Small intestine (tissue), 7 donors: ENCODE measurements at regions not wholly inside any gene's neighbourhood (a gene's known extent, or its start where the extent isn't known, plus 50 kb on each side); places are given as distances from the start of the nearest gene placed in this dataset.

Experiments
- DNase-seq, 2 donors: peaks; one replicate each; pipeline versions ENCODE4 v3.0.0 to v3.0.0-alpha.2; 2013
- FAIRE-seq: peaks from 2 replicates; lab custom pipeline; 2012; peaks lifted over from hg19 to GRCh38; lab: Jason Lieb, UNC
- H3K27ac ChIP-seq, 3 donors: one replicate each; pipeline ENCODE4 v1.5.1; 2013; ENCODE audit warnings: low read length in 2 of 3, mild to moderate bottlenecking in 2 of 3, control low read depth in 1 of 3, inconsistent platforms in 1 of 3, low read depth in 1 of 3, moderate library complexity in 1 of 3
- H3K27me3 ChIP-seq, 3 donors: one replicate each; pipeline ENCODE4 v1.6.1; 2013; ENCODE audit warnings: low read length in 3 of 3, inconsistent platforms in 1 of 3; ENCODE audit not compliant: control insufficient read depth in 3 of 3, insufficient read depth in 3 of 3
- H3K36me3 ChIP-seq, 3 donors: one replicate each; pipeline ENCODE4 v1.6.1; 2013; ENCODE audit warnings: low read length in 3 of 3, inconsistent platforms in 1 of 3, low read depth in 1 of 3, mild to moderate bottlenecking in 1 of 3, moderate library complexity in 1 of 3; ENCODE audit not compliant: control insufficient read depth in 3 of 3, insufficient read depth in 2 of 3
- H3K4me1 ChIP-seq, 3 donors: one replicate each; pipeline ENCODE4 v1.6.1; 2013; ENCODE audit warnings: low read length in 2 of 3, inconsistent platforms in 1 of 3, low read depth in 1 of 3, mild to moderate bottlenecking in 1 of 3, moderate library complexity in 1 of 3; ENCODE audit not compliant: control insufficient read depth in 3 of 3, insufficient read depth in 2 of 3
- H3K4me3 ChIP-seq, 3 donors: one replicate each; pipeline ENCODE4 v1.5.1; 2013; ENCODE audit warnings: low read length in 3 of 3, control low read depth in 1 of 3, inconsistent platforms in 1 of 3, low read depth in 1 of 3, mild to moderate bottlenecking in 1 of 3, moderate library complexity in 1 of 3
- H3K9me3 ChIP-seq, 2 donors: one replicate each; pipeline ENCODE4 v1.6.1; 2013; ENCODE audit warnings: low read depth in 1 of 2, low read length in 1 of 2; ENCODE audit not compliant: control insufficient read depth in 2 of 2, insufficient read depth in 1 of 2
- WGBS, 3 donors: extraction: QIAGEN DNeasy Blood & Tissue Kit; methylation state at CpG; one replicate each; pipeline ENCODE4 v1.1.7; 2013; 5-methylcytosine and 5-hydroxymethylcytosine counted together
- donor health status: healthy with polysubstance abuse.
- donor health status: control.
- donor health status: control.
- donor health status: Bipolar disorder and iron deficiency.
- donor health status: healthy.

- Histone ChIP-seq H3K4me1 (no peaks in the 10 kb centered on the region), H3K9me3 (no peaks in the 10 kb centered on the region), H3K27ac (no peak overlapping the region), H3K4me3 (no peak overlapping the region), H3K36me3 (no peaks in the 10 kb centered on the region), H3K27me3 (no peaks in the 10 kb centered on the region)
- 66 to 71% (median 70%) methylated on average over 8 of the region's 8 CpGs for WGBS, 3 donors
- FAIRE-seq (no peak), DNase-seq (no peak)
Measured at GRCh38 chr20:60632391-60633262, 619.4 kb upstream of the CDH4 start.

DNA sequence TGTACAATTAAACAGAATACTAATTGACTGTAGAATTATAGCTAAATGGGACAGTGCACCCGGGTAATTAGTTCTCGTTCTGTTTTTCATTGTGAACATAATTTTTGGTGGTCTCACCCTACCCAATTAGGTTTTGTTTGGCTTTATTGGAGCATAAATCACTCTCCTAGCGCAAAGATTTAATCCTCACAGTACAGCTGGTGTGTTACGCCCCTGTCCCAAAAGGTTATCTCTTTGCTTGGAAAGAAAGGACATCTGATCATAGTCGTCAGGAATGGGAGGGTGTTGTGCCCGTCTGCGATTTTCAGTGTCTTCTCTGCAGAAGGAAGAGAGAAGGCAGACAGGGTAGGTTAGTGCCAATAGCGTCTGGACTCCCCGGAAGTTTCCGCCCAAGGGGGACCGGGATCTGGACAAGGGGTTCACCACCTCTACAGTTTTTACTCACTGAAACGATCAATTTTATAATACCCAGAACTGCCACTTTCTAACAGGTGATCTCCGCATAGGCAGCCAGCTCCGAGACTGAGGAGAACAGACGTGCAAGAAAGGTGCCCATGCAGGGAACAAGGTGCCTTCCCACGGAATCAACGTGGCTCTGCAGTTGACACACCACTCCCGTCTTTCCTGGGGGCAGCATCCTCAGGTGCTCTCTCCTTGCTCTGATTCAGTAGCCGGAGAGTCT, 617.4 kb upstream of the CDH4 start:
- Histone ChIP-seq H3K9me3 (no peaks in the 10 kb centered on the region), H3K4me1 (no peaks in the 10 kb centered on the region), H3K27me3 (no peaks in the 10 kb centered on the region), H3K27ac (no peak overlapping the region), H3K4me3 (no peak overlapping the region), H3K36me3 (no peaks in the 10 kb centered on the region)
- FAIRE-seq (no peak), DNase-seq (no peak)
- 81 to 85% (median 84%) methylated on average over 19 of the region's 19 CpGs for WGBS, 3 donors

GRCh38 chr20:60636417-60636816, 615.6 kb upstream of the CDH4 start:
- Histone ChIP-seq H3K4me1 (no peaks in the 10 kb centered on the region), H3K27ac (no peak overlapping the region)
- no peak for FAIRE-seq

DNA sequence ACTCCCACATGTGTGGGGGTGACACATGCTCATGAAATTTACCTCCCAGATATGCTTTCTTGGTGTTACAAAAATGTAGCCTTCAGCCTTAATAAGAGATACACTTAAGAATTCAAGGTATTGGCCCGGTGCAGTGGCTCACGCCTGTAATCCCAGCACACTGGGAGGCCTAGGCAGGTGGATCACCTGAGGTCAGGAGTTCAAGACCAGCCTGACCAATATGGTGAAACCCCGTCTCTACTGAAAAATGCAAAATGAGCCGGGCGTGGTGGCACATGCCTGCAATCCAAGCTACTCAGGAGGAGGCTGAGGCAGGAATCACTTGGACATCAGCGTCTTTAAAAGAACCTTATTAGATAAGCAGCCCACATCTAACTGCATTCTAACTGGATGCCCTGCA, 614.3 kb upstream of the CDH4 start:
- H3K4me1 ChIP-seq: no peaks in the 10 kb centered on the region
- H3K9me3 ChIP-seq: no peaks in the 10 kb centered on the region
- H3K4me3 ChIP-seq: no peak overlapping the region
- WGBS, 3 donors: 87% methylated on average over 6 of the region's 6 CpGs
- DNase-seq (no peak), FAIRE-seq (no peak)
- H3K27me3 ChIP-seq: no peaks in the 10 kb centered on the region
- H3K27ac ChIP-seq: no peak overlapping the region
- H3K36me3 ChIP-seq: no peaks in the 10 kb centered on the region

More at GRCh38 chr20:60636417-60636816, 615.6 kb upstream of the CDH4 start:
- Histone ChIP-seq H3K9me3 (no peaks in the 10 kb centered on the region), H3K36me3 (no peaks in the 10 kb centered on the region), H3K27me3 (no peaks in the 10 kb centered on the region), H3K4me3 (no peak overlapping the region)
- no peak for DNase-seq
- WGBS, 3 donors: 86 to 90% (median 86%) methylated on average over 5 of the region's 5 CpGs

DNA sequence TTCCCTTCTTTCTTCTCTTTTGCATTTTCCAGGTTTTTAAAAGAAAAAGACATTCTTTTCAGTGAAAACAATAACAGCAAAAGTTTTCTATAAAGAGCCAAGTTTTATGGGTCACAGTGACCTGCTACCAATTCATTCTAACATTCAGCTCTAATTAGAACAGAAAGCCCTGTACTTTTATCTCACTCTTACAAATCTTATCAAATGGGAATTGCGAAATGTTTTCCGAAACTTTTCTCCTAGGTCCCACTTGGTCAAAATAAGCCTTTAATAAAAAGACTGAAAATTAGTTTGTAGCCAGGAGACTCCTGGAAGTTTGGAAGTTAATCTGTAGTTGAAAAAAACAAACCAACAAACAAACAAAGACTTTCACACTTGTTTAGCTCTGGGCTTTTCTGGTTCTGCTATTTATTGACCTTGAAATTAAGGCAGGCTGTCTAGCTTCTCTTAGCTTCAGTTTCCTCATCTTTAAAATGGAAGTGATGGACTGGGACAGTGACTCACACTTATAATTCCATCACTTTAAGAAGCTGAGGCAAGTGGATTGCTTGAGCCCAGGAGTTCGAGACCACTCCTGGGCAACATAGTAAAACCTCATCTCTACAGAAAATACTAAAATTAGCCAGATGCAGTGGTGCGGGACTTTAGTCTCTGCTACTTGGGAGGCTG, 613.5 kb upstream of the CDH4 start:
- DNase-seq (no peak), FAIRE-seq (no peak)
- 76 to 87% (median 77%) methylated on average over 4 of the region's 4 CpGs for WGBS, 3 donors
- H3K27me3 ChIP-seq: no peaks in the 10 kb centered on the region
- no peak overlapping the region for H3K27ac ChIP-seq
- no peaks in the 10 kb centered on the region for H3K4me1 ChIP-seq
- H3K9me3 ChIP-seq: no peaks in the 10 kb centered on the region
- no peaks in the 10 kb centered on the region for H3K36me3 ChIP-seq
- H3K4me3 ChIP-seq: no peak overlapping the region

DNA sequence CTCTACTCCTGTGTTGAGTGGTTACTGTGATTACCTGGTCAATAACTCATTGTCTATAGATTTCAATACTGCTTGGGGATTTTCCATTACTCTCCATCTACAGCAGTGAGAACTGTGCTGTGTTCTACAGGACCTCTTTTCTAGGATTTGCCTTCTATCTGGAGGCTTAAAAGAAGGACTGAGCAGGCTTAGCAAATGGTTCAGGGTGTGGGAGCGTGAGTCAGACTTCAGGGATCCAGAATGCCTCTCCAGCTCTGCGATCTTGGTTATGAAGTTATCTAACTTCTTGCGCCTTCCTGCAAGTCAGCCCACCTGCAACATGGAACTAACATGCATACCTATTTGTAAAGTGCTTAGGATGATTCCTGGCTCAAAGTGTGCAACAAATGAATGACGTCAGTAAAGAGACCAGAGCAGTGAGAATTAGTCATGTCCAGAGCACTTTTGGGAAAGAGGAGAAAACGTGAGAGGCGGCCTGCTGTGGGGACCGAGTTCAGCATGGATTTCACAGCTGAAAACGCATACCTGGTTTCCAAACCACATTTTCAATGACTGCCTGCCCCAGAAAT, 610.1 kb upstream of the CDH4 start:
- FAIRE-seq: no peak
- H3K4me1 ChIP-seq: no peaks in the 10 kb centered on the region
- DNase-seq: no peak
- no peaks in the 10 kb centered on the region for H3K27me3 ChIP-seq
- no peaks in the 10 kb centered on the region for H3K9me3 ChIP-seq
- H3K36me3 ChIP-seq: no peaks in the 10 kb centered on the region
- WGBS, 3 donors: 76 to 84% (median 78%) methylated on average over 8 of the region's 8 CpGs
- H3K27ac ChIP-seq: no peak overlapping the region
- no peak overlapping the region for H3K4me3 ChIP-seq

- WGBS, 3 donors: 75 to 84% (median 78%) methylated on average over 4 of the region's 4 CpGs
- H3K9me3 ChIP-seq: no peaks in the 10 kb centered on the region
- H3K36me3 ChIP-seq: no peaks in the 10 kb centered on the region
- H3K27me3 ChIP-seq: no peaks in the 10 kb centered on the region
- FAIRE-seq: no peak
- DNase-seq: no peak
- no peak overlapping the region for H3K27ac ChIP-seq
- H3K4me3 ChIP-seq: no peak overlapping the region
- H3K4me1 ChIP-seq: no peaks in the 10 kb centered on the region
Measured at GRCh38 chr20:60642541-60642940, 609.5 kb upstream of the CDH4 start.

DNA sequence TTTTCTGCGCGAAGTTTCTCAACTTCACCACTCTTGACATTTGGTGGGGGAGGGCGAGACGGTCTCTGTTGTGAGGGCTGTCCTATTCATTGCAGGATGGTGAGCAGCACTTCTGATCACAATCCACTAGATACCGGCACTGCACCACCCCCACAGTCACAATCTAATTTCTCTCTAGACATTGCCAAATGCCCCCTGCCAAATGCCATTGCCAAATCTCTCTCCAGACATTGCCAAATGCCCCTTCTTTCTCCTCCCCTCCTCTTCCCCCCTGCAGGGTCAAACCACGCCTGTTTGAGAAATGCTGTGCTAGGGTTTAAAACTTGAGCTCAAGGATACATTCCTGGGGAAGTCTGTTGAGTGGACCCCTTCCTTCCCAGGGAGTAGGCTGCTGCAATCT, 603.5 kb upstream of the CDH4 start:
- no peak overlapping the region for H3K4me3 ChIP-seq
- WGBS, 3 donors: 74 to 83% (median 81%) methylated on average over 6 of the region's 6 CpGs
- H3K27me3 ChIP-seq: no peaks in the 10 kb centered on the region
- H3K27ac ChIP-seq: no peak overlapping the region
- H3K36me3 ChIP-seq: no peaks in the 10 kb centered on the region
- peaks cover 0 to 2% (median 0%) of the 10 kb centered on the region in 3 donors for H3K4me1 ChIP-seq
- H3K9me3 ChIP-seq: no peaks in the 10 kb centered on the region
- DNase-seq (no peak), FAIRE-seq (no peak)
